GM12878 (cell line): ENCODE measurements at regions not wholly inside any gene's neighbourhood (a gene's known extent, or its start where the extent isn't known, plus 50 kb on each side); places are given as distances from the start of the nearest gene placed in this dataset.

Experiments used
- ATF3 ChIP-seq: IDR thresholded peaks from 2 replicates; pipeline ENCODE4 v1.6.1; 2011; ENCODE audit warnings: low read depth, mild to moderate bottlenecking, low read length, moderate library complexity, borderline replicate concordance; ENCODE audit errors: extremely low read depth
- BCL3 ChIP-seq: IDR thresholded peaks from 2 replicates; pipeline ENCODE4 v1.6.1; 2011; ENCODE audit warnings: borderline replicate concordance, low read depth, mild to moderate bottlenecking, moderate library complexity, low read length; ENCODE audit not compliant: insufficient read depth, poor library complexity, severe bottlenecking
- BRCA1 ChIP-seq: IDR thresholded peaks from 2 replicates; pipeline ENCODE4 v1.6.1; 2011; ENCODE audit warnings: low read depth, low read length, improper control_type of control experiment
- CBX3 ChIP-seq: fragments of 200-600 bp; sonication (generic); IDR thresholded peaks from 2 replicates; pipeline ENCODE4 v1.6.1; 2016; ENCODE audit warnings: low read depth, borderline replicate concordance
- CBX5 ChIP-seq: sonication (generic); IDR thresholded peaks from 2 replicates; pipeline ENCODE4 v1.6.1; 2016; ENCODE audit warnings: low read depth, moderate library complexity, mild to moderate bottlenecking, inconsistent platforms
- CEBPB ChIP-seq, 2 experiments: fragments of 150-350 bp in 1 of 2; IDR thresholded peaks; 2 replicates each; pipeline ENCODE4 v1.6.1; 2012 to 2014; ENCODE audit warnings: low read depth in 2 of 2, low read length in 2 of 2, borderline replicate concordance in 1 of 2, inconsistent platforms in 1 of 2
- CTCF ChIP-seq, 3 experiments: IDR thresholded peaks in 2 of 3; conservative IDR thresholded peaks in 1 of 3; 2 replicates each; pipeline ENCODE4 v1.5.1; 2011; ENCODE audit warnings: low read depth in 3 of 3, low read length in 3 of 3, mild to moderate bottlenecking in 3 of 3, control low read depth in 2 of 3, moderate library complexity in 2 of 3, inconsistent platforms in 1 of 3, mixed read lengths in 1 of 3; ENCODE audit not compliant: control insufficient read depth in 2 of 3, insufficient read depth in 1 of 3; ENCODE audit errors: extremely low read depth in 1 of 3
- POLR2AphosphoS5 ChIP-seq: IDR thresholded peaks from 2 replicates; pipeline ENCODE4 v1.6.1; 2011; ENCODE audit warnings: mild to moderate bottlenecking, low read length, inconsistent platforms
- SIN3A ChIP-seq: IDR thresholded peaks from 2 replicates; pipeline ENCODE4 v1.6.1; 2012; ENCODE audit warnings: low read depth, low read length, improper control_type of control experiment
- SREBF2 ChIP-seq: IDR thresholded peaks from 2 replicates; pipeline ENCODE4 v1.6.1; 2012; ENCODE audit warnings: mild to moderate bottlenecking, low read length
- USF2 ChIP-seq: IDR thresholded peaks from 2 replicates; pipeline ENCODE4 v1.6.1; 2011; ENCODE audit warnings: low read depth, low read length, improper control_type of control experiment, borderline replicate concordance

GRCh38 chr3:41095702-41096101 lies 103.6 kb upstream of the CTNNB1 start:
- no peak for TF ChIP-seq CBX5
- TF ChIP-seq SIN3A, result no peak
- no peak for TF ChIP-seq USF2
- TF ChIP-seq CEBPB (IDR thresholded peaks at IDR 0.05; ENCODE audit: borderline replicate concordance in 1 of 2, low read depth in 2 of 2, low read length in 2 of 2), result no peak
- no peak for TF ChIP-seq SREBF2
- TF ChIP-seq BRCA1, result no peak
- TF ChIP-seq POLR2AphosphoS5, result no peak
- TF ChIP-seq CBX3, result no peak
- TF ChIP-seq ATF3, result no peak
- no peak for TF ChIP-seq BCL3
- no peak for TF ChIP-seq CTCF (IDR thresholded peaks at IDR 0.05 in 2 of 3, conservative IDR thresholded peaks at IDR 0.05 in 1 of 3; ENCODE audit: control insufficient read depth in 2 of 3, extremely low read depth in 1 of 3, insufficient read depth in 1 of 3, low read depth in 3 of 3, low read length in 3 of 3)
